Keratinocyte (primary cell): ENCODE measurements at regions not wholly inside any gene's neighbourhood (a gene's known extent, or its start where the extent isn't known, plus 50 kb on each side); places are given as distances from the start of the nearest gene placed in this dataset.

ENCODE experiments used
- DNase-seq: peaks from one replicate; pipeline ENCODE4 v3.0.0-alpha.2; 2011; ENCODE audit warnings: low read depth, missing footprints, low spot score
- FAIRE-seq: peaks from 2 replicates; lab custom pipeline; 2011; peaks lifted over from hg19 to GRCh38; lab: Jason Lieb, UNC
- H2AFZ ChIP-seq: 2 replicates; pipeline ENCODE4 v1.6.0; 2012; ENCODE audit warnings: low read length, control low read depth, inconsistent platforms; ENCODE audit not compliant: control insufficient read depth
- H3K27ac ChIP-seq: 2 replicates; pipeline ENCODE4 v1.5.1; 2011; ENCODE audit warnings: low read length; ENCODE audit not compliant: control insufficient read depth, insufficient read depth
- H3K27me3 ChIP-seq: 3 replicates; pipeline ENCODE4 v1.6.0; 2011; ENCODE audit warnings: low read length; ENCODE audit not compliant: control insufficient read depth, insufficient read depth; ENCODE audit errors: extremely low read depth
- H3K36me3 ChIP-seq, 2 experiments: 2 replicates in 1 of 2; 3 replicates in 1 of 2; pipeline ENCODE4 v1.5.1; 2011; ENCODE audit warnings: low read length in 2 of 2, mild to moderate bottlenecking in 1 of 2; ENCODE audit not compliant: control insufficient read depth in 2 of 2, insufficient read depth in 2 of 2; ENCODE audit errors: extremely low read depth in 1 of 2
- H3K4me1 ChIP-seq: 3 replicates; pipeline ENCODE4 v1.5.1; 2011; ENCODE audit warnings: low read length; ENCODE audit not compliant: control insufficient read depth, insufficient read depth; ENCODE audit errors: extremely low read depth
- H3K4me2 ChIP-seq: 3 replicates; pipeline ENCODE4 v1.6.0; 2011; ENCODE audit warnings: low read depth, low read length; ENCODE audit not compliant: control insufficient read depth, insufficient read depth; ENCODE audit errors: extremely low read depth
- H3K4me3 ChIP-seq, 3 experiments: fragments of 200-600 bp in 1 of 3; sonication (generic) in 1 of 3; 2 replicates in 2 of 3; 3 replicates in 1 of 3; pipeline ENCODE4 v1.5.1; 2011 to 2016; ENCODE audit warnings: low read length in 3 of 3, mild to moderate bottlenecking in 3 of 3, control low read depth in 2 of 3, inconsistent platforms in 1 of 3, low read depth in 1 of 3, mixed read lengths in 1 of 3, mixed run types in 1 of 3, moderate library complexity in 1 of 3; ENCODE audit not compliant: control insufficient read depth in 2 of 3, insufficient read depth in 2 of 3; ENCODE audit errors: extremely low read depth in 1 of 3
- H3K79me2 ChIP-seq: 2 replicates; pipeline ENCODE4 v1.6.0; 2012; ENCODE audit warnings: low read length; ENCODE audit not compliant: control insufficient read depth, insufficient read depth
- H3K9ac ChIP-seq: 3 replicates; pipeline ENCODE4 v1.6.0; 2011; ENCODE audit warnings: low read length; ENCODE audit not compliant: control insufficient read depth, insufficient read depth; ENCODE audit errors: extremely low read depth
- H3K9me1 ChIP-seq: 3 replicates; pipeline ENCODE4 v1.6.0; 2011; ENCODE audit warnings: low read length; ENCODE audit not compliant: control insufficient read depth, insufficient read depth; ENCODE audit errors: extremely low read depth
- H3K9me3 ChIP-seq: 2 replicates; pipeline ENCODE4 v1.5.1; 2012; ENCODE audit warnings: low read depth, low read length; ENCODE audit not compliant: control insufficient read depth
- H4K20me1 ChIP-seq: 3 replicates; pipeline ENCODE4 v1.6.0; 2011; ENCODE audit warnings: low read length; ENCODE audit not compliant: control insufficient read depth, insufficient read depth; ENCODE audit errors: extremely low read depth
- CTCF ChIP-seq, 3 experiments: IDR thresholded peaks in 1 of 3; conservative IDR thresholded peaks in 1 of 3; optimal IDR thresholded peaks in 1 of 3; 2 replicates in 2 of 3; 3 replicates in 1 of 3; pipeline versions ENCODE3 to v1.5.1; 2011; ENCODE audit warnings: low read length in 3 of 3, mild to moderate bottlenecking in 3 of 3, moderate library complexity in 2 of 3, control low read depth in 1 of 3, inconsistent platforms in 1 of 3; ENCODE audit not compliant: insufficient read depth in 2 of 3; ENCODE audit errors: extremely low read depth in 1 of 3
- EZH2 ChIP-seq: IDR thresholded peaks from one replicate; pipeline ENCODE4 v1.6.1; 2012; ENCODE audit warnings: inconsistent platforms, mild to moderate bottlenecking, low read length, moderate library complexity
- dilution Hi-C: fragments of 300-500 bp; cut with MboI; formaldehyde crosslinking; loops from one replicate; pipeline ENCODE4 v1.7.0; 2020; ENCODE audit warnings: low sequenced_read_pairs; ENCODE audit not compliant: extremely low pct_ligation_motif_present

DNA sequence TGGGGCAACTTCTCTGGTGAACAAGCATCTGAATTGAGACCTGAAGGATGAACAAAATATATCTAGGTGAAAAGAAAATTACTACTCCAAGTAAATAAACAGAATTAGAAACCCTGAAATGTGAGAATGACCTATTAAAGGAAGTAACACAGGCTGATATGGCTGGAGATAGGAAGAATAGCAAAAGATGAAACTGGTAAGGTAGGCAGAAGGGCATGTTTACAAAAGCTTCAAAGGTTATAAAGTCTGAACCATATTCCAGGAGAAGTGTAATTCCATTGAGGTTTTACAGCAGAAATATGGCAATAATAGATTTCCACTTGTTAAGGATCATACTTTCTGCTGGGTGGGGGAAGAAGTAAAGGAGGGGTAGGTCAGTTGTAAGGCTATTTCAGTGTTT is 452.0 kb downstream of the GBA3 start:
- H3K4me2 ChIP-seq = no peak overlapping the region
- H2AFZ ChIP-seq = no peak overlapping the region
- FAIRE-seq = no peak
- no peaks in the 10 kb centered on the region for H3K9me3 ChIP-seq
- H3K9ac ChIP-seq = no peak overlapping the region
- TF ChIP-seq EZH2 (no peak), CTCF (optimal IDR thresholded peaks at IDR 0.05 in 1 of 3, IDR thresholded peaks at IDR 0.05 in 1 of 3, conservative IDR thresholded peaks at IDR 0.05 in 1 of 3; ENCODE audit: extremely low read depth in 1 of 3, insufficient read depth in 2 of 3, low read length in 3 of 3) (no peak)
- no peaks in the 10 kb centered on the region for H3K27me3 ChIP-seq
- DNase-seq = no peak
- no peaks in the 10 kb centered on the region for H3K79me2 ChIP-seq
- no peak overlapping the region for H3K4me3 ChIP-seq
- H3K4me1 ChIP-seq = no peaks in the 10 kb centered on the region
- H3K36me3 ChIP-seq = no peaks in the 10 kb centered on the region
- dilution Hi-C loops = no loop called here
- no peak overlapping the region for H3K27ac ChIP-seq
- no peaks in the 10 kb centered on the region for H3K9me1 ChIP-seq
- no peaks in the 10 kb centered on the region for H4K20me1 ChIP-seq

- peak; percentile 17 for DNase-seq
- Histone ChIP-seq H4K20me1 (no peaks in the 10 kb centered on the region), H3K79me2 (no peaks in the 10 kb centered on the region), H3K4me2 (no peak overlapping the region), H3K36me3 (no peaks in the 10 kb centered on the region), H3K9me1 (no peaks in the 10 kb centered on the region), H3K27me3 (no peaks in the 10 kb centered on the region), H3K4me3 (no peak overlapping the region), H3K9me3 (no peaks in the 10 kb centered on the region), H2AFZ (no peak overlapping the region), H3K27ac (no peak overlapping the region), H3K4me1 (no peaks in the 10 kb centered on the region), H3K9ac (no peak overlapping the region)
- FAIRE-seq = no peak
- no peak for TF ChIP-seq EZH2
- peak; percentile 34 to 65 (median 63) for TF ChIP-seq CTCF (optimal IDR thresholded peaks at IDR 0.05 in 1 of 3, IDR thresholded peaks at IDR 0.05 in 1 of 3, conservative IDR thresholded peaks at IDR 0.05 in 1 of 3; ENCODE audit: extremely low read depth in 1 of 3, insufficient read depth in 2 of 3, low read length in 3 of 3)
- dilution Hi-C loops = no loop called here
Measured at GRCh38 chr4:23135792-23136645, 443.3 kb downstream of the GBA3 start.
